Gastrocnemius medialis (tissue), 4 donors: ENCODE measurements at regions not wholly inside any gene's neighbourhood (a gene's known extent, or its start where the extent isn't known, plus 50 kb on each side); places are given as distances from the start of the nearest gene placed in this dataset.

Experiments used
- POLR2A ChIP-seq, 2 donors: fragments of 450-650 bp; IDR thresholded peaks; one replicate each; pipeline ENCODE4 v1.6.1; 2017; ENCODE audit warnings: antibody characterized with exemption in 2 of 2, mild to moderate bottlenecking in 2 of 2, moderate library complexity in 2 of 2
- TF ChIP-seq, protein P1 (sequence below), 5 experiments: fragments of 450-650 bp in 3 of 5; fragments of 200-600 bp in 2 of 5; sonication (generic) in 2 of 5; IDR thresholded peaks in 4 of 5; conservative IDR thresholded peaks in 1 of 5; 1 replicate in 4 of 5; 2 replicates in 1 of 5; pipeline ENCODE4 v1.5.1; 2016 to 2019; ENCODE audit warnings: antibody characterized with exemption in 5 of 5, mild to moderate bottlenecking in 3 of 5, moderate library complexity in 3 of 5

DNA sequence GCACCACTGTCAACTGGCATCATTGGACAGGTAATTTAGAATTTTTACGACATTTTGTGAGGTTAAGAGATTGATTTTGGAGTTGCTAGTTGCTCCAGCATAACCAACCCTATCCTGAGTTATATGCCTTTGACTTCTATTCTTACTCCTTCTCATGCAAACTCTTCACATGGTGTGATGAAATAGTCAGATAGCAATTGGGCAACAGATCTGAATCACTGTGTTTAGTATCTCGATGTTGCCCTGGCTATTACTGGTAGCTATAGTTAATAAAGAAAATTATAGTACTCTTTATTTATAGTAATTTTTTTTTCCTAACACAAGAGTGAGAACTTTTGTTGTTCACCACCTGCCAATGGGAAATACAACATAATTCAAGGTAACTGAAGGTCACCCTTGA is 494.8 kb upstream of the TOM1L1 start:
- no peak for TF ChIP-seq POLR2A (IDR thresholded peaks at IDR 0.05)
- TF ChIP-seq, protein P1, sequence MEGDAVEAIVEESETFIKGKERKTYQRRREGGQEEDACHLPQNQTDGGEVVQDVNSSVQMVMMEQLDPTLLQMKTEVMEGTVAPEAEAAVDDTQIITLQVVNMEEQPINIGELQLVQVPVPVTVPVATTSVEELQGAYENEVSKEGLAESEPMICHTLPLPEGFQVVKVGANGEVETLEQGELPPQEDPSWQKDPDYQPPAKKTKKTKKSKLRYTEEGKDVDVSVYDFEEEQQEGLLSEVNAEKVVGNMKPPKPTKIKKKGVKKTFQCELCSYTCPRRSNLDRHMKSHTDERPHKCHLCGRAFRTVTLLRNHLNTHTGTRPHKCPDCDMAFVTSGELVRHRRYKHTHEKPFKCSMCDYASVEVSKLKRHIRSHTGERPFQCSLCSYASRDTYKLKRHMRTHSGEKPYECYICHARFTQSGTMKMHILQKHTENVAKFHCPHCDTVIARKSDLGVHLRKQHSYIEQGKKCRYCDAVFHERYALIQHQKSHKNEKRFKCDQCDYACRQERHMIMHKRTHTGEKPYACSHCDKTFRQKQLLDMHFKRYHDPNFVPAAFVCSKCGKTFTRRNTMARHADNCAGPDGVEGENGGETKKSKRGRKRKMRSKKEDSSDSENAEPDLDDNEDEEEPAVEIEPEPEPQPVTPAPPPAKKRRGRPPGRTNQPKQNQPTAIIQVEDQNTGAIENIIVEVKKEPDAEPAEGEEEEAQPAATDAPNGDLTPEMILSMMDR (IDR thresholded peaks at IDR 0.05 in 4 of 5, conservative IDR thresholded peaks at IDR 0.05 in 1 of 5) = no peak
